Nephron (organoid): ENCODE measurements at regions not wholly inside any gene's neighbourhood (a gene's known extent, or its start where the extent isn't known, plus 50 kb on each side); places are given as distances from the start of the nearest gene placed in this dataset.

Experiments
- H3K27ac Mint-ChIP-seq, 3 experiments: 2 replicates each; pipeline ENCODE4 v1.8.0; 2020; ENCODE audit warnings: mixed read lengths in 3 of 3, mild to moderate bottlenecking in 2 of 3, moderate library complexity in 1 of 3
- H3K27me3 Mint-ChIP-seq: 2 replicates; pipeline ENCODE4 v1.8.0; 2021; ENCODE audit warnings: low read depth, mild to moderate bottlenecking, moderate library complexity, mixed read lengths
- H3K36me3 Mint-ChIP-seq: 2 replicates; pipeline ENCODE4 v1.8.0; 2020; ENCODE audit warnings: low read depth, mixed read lengths
- H3K4me1 Mint-ChIP-seq: 2 replicates; pipeline ENCODE4 v1.8.0; 2020; ENCODE audit warnings: mixed read lengths
- H3K4me3 Mint-ChIP-seq, 3 experiments: 2 replicates each; pipeline ENCODE4 v1.8.0; 2020; ENCODE audit warnings: mild to moderate bottlenecking in 3 of 3, mixed read lengths in 3 of 3, moderate library complexity in 2 of 3
- H3K9me3 Mint-ChIP-seq: 2 replicates; pipeline ENCODE4 v1.8.0; 2020; ENCODE audit warnings: mixed read lengths
- CTCF ChIP-seq, 3 experiments: fragments of 200-600 bp; sonication (generic); IDR thresholded peaks; one replicate each; pipeline ENCODE4 v1.5.0; 2021; ENCODE audit warnings: antibody characterized with exemption in 3 of 3; ENCODE audit not compliant: unreplicated experiment in 3 of 3

GRCh38 chr20:6466075-6466810 is 301.2 kb upstream of the BMP2 start:
- TF ChIP-seq CTCF (IDR thresholded peaks at IDR 0.05; ENCODE audit: unreplicated experiment in 3 of 3): no peak
- Mint-ChIP-seq H3K9me3 (no peaks in the 10 kb centered on the region), H3K27me3 (no peaks in the 10 kb centered on the region), H3K4me1 (peaks cover 4% of the 10 kb centered on the region), H3K36me3 (no peaks in the 10 kb centered on the region), H3K4me3 (no peak overlapping the region), H3K27ac (no peak overlapping the region)

- Mint-ChIP-seq H3K4me3 (no peak overlapping the region), H3K27me3 (no peaks in the 10 kb centered on the region)
Measured at GRCh38 chr20:6450841-6451240, 316.6 kb upstream of the BMP2 start.

GRCh38 chr20:6440443-6440799 is 317.6 kb upstream of the FERMT1 start:
- no peak overlapping the region for H3K27ac Mint-ChIP-seq
- no peaks in the 10 kb centered on the region for H3K27me3 Mint-ChIP-seq
- no peak for TF ChIP-seq CTCF (IDR thresholded peaks at IDR 0.05; ENCODE audit: unreplicated experiment in 3 of 3)
- no peak overlapping the region for H3K4me3 Mint-ChIP-seq
- peaks cover 4% of the 10 kb centered on the region for H3K9me3 Mint-ChIP-seq
- H3K36me3 Mint-ChIP-seq: no peaks in the 10 kb centered on the region
- peaks cover 9% of the 10 kb centered on the region for H3K4me1 Mint-ChIP-seq

More at GRCh38 chr20:6450841-6451240, 316.6 kb upstream of the BMP2 start:
- no peak overlapping the region for H3K27ac Mint-ChIP-seq
- H3K4me1 Mint-ChIP-seq: no peaks in the 10 kb centered on the region
- no peak for TF ChIP-seq CTCF (IDR thresholded peaks at IDR 0.05; ENCODE audit: unreplicated experiment in 3 of 3)
- no peaks in the 10 kb centered on the region for H3K9me3 Mint-ChIP-seq
- no peaks in the 10 kb centered on the region for H3K36me3 Mint-ChIP-seq

- Mint-ChIP-seq H3K27ac (peak overlapping the region in 1 of 3 experiments; percentile 2), H3K4me3 (no peak overlapping the region), H3K9me3 (peaks cover 4% of the 10 kb centered on the region), H3K4me1 (peaks cover 9% of the 10 kb centered on the region), H3K36me3 (no peaks in the 10 kb centered on the region), H3K27me3 (no peaks in the 10 kb centered on the region)
- TF ChIP-seq CTCF (IDR thresholded peaks at IDR 0.05; ENCODE audit: unreplicated experiment in 3 of 3): no peak
Measured at GRCh38 chr20:6439737-6440442, 317.1 kb upstream of the FERMT1 start.

GRCh38 chr20:6434131-6434530 is 311.3 kb upstream of the FERMT1 start:
- TF ChIP-seq CTCF (IDR thresholded peaks at IDR 0.05; ENCODE audit: unreplicated experiment in 3 of 3): no peak
- Mint-ChIP-seq H3K9me3 (peaks cover 4% of the 10 kb centered on the region), H3K36me3 (no peaks in the 10 kb centered on the region), H3K27me3 (no peaks in the 10 kb centered on the region), H3K27ac (no peak overlapping the region), H3K4me1 (peaks cover under 1% of the 10 kb centered on the region), H3K4me3 (no peak overlapping the region)
